Esophagus squamous epithelium (tissue), 4 donors: ENCODE measurements at regions not wholly inside any gene's neighbourhood (a gene's known extent, or its start where the extent isn't known, plus 50 kb on each side); places are given as distances from the start of the nearest gene placed in this dataset.

Experiments
- POLR2A ChIP-seq, 4 donors: fragments of 450-650 bp; IDR thresholded peaks; one replicate each; pipeline ENCODE4 v1.6.1; 2017; ENCODE audit warnings: antibody characterized with exemption in 4 of 4, mild to moderate bottlenecking in 4 of 4, moderate library complexity in 3 of 4
- TF ChIP-seq, protein P1 (sequence below), 6 experiments: fragments of 450-650 bp in 4 of 6; fragments of 200-600 bp in 2 of 6; sonication (generic) in 2 of 6; IDR thresholded peaks; one replicate each; pipeline ENCODE4 v1.5.1; 2016 to 2019; ENCODE audit warnings: antibody characterized with exemption in 6 of 6, mild to moderate bottlenecking in 4 of 6, moderate library complexity in 4 of 6

- TF ChIP-seq, protein P1, sequence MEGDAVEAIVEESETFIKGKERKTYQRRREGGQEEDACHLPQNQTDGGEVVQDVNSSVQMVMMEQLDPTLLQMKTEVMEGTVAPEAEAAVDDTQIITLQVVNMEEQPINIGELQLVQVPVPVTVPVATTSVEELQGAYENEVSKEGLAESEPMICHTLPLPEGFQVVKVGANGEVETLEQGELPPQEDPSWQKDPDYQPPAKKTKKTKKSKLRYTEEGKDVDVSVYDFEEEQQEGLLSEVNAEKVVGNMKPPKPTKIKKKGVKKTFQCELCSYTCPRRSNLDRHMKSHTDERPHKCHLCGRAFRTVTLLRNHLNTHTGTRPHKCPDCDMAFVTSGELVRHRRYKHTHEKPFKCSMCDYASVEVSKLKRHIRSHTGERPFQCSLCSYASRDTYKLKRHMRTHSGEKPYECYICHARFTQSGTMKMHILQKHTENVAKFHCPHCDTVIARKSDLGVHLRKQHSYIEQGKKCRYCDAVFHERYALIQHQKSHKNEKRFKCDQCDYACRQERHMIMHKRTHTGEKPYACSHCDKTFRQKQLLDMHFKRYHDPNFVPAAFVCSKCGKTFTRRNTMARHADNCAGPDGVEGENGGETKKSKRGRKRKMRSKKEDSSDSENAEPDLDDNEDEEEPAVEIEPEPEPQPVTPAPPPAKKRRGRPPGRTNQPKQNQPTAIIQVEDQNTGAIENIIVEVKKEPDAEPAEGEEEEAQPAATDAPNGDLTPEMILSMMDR (IDR thresholded peaks at IDR 0.05), result no peak
- TF ChIP-seq POLR2A (IDR thresholded peaks at IDR 0.05), result no peak
Observed at GRCh38 chr16:88299751-88300462, 82.9 kb upstream of the ZNF469 start.
